ENCODE measurements at regions not wholly inside any gene's neighbourhood (a gene's known extent, or its start where the extent isn't known, plus 50 kb on each side); places are given as distances from the start of the nearest gene placed in this dataset.

GRCh38 chr7:24038993-24039392, 245.0 kb upstream of the NPY start (continued):
- TF ChIP-seq USF2 (IDR thresholded peaks at IDR 0.05; ENCODE audit: borderline replicate concordance, low read depth, low read length) (no peak), ELF1 (IDR thresholded peaks at IDR 0.05) (no peak), YY1 (IDR thresholded peaks at IDR 0.05; ENCODE audit: low read depth) (no peak), NRF1 (IDR thresholded peaks at IDR 0.05; ENCODE audit: low read depth, low read length) (no peak), MXI1 (IDR thresholded peaks at IDR 0.05; ENCODE audit: low read depth, low read length) (no peak), RCOR1 (IDR thresholded peaks at IDR 0.05; ENCODE audit: low read length) (no peak), JUND (IDR thresholded peaks at IDR 0.05) (no peak), ZBTB33 (IDR thresholded peaks at IDR 0.05; ENCODE audit: borderline replicate concordance, low read depth) (no peak), NFIC (IDR thresholded peaks at IDR 0.05; ENCODE audit: borderline replicate concordance) (no peak), EP300 (IDR thresholded peaks at IDR 0.05; ENCODE audit: borderline replicate concordance in 1 of 2, low read depth in 1 of 2, low read length in 1 of 2) (no peak), POLR2AphosphoS5 (IDR thresholded peaks at IDR 0.05; ENCODE audit: low read depth, low read length) (no peak)

- H3K4me3 ChIP-seq (ENCODE audit: low read depth in 2 of 2, low read length in 1 of 2) = no peak overlapping the region
- no peaks in the 10 kb centered on the region for H3K9me3 ChIP-seq
- ChIA-PET CTCF (interaction anchor here (1.3 to 1.5 kb wide), 3 partner anchors 9 to 14 kb away, joined by 3 to 4 read pairs (median 3); no protein-coding TSS in a partner anchor), POLR2A (no interaction called here)
- H3K4me1 ChIP-seq (ENCODE audit: control insufficient read depth in 1 of 2, insufficient read depth in 2 of 2, low read depth in 1 of 2, low read length in 1 of 2) = no peaks in the 10 kb centered on the region; a peak in 1 of 4 replicates
- no peaks in the 10 kb centered on the region for H3K79me2 ChIP-seq (ENCODE audit: insufficient read depth)
- no peaks in the 10 kb centered on the region for H4K20me1 ChIP-seq (ENCODE audit: insufficient read depth)
- no peaks in the 10 kb centered on the region for H3K36me3 ChIP-seq (replicated peaks in 1 of 2; ENCODE audit: control insufficient read depth in 1 of 2, insufficient read depth in 2 of 2, low read length in 1 of 2)
- H3K9ac ChIP-seq = no peak overlapping the region
- no peak overlapping the region for H3K27ac ChIP-seq (ENCODE audit: low read depth in 2 of 2, low read length in 1 of 2)
- no peak for TF ChIP-seq MXI1 (IDR thresholded peaks at IDR 0.05; ENCODE audit: low read depth, low read length)
- TF ChIP-seq JUND (IDR thresholded peaks at IDR 0.05) = no peak
- TF ChIP-seq PBX3 (IDR thresholded peaks at IDR 0.05) = no peak
- TF ChIP-seq FOSL2 (IDR thresholded peaks at IDR 0.05; ENCODE audit: borderline replicate concordance, low read depth) = no peak
- no peak for TF ChIP-seq FOXJ3 (CRISPR knock-in tag; IDR thresholded peaks at IDR 0.05)
- no peak for TF ChIP-seq REST (IDR thresholded peaks at IDR 0.05; ENCODE audit: low read depth, low read length)
- TF ChIP-seq RFX5 (IDR thresholded peaks at IDR 0.05; ENCODE audit: low read length) = no peak
- TF ChIP-seq RCOR1 (IDR thresholded peaks at IDR 0.05; ENCODE audit: low read length) = no peak
- no peak overlapping the region for H3K4me2 ChIP-seq
- H2AFZ ChIP-seq (ENCODE audit: low read depth) = no peak overlapping the region
- H3K9me2 ChIP-seq = no peaks in the 10 kb centered on the region
- H3K27me3 ChIP-seq (ENCODE audit: insufficient read depth) = no peaks in the 10 kb centered on the region
- 50% methylated on average over 6 of the region's 6 CpGs for WGBS (ENCODE audit: low lambda C conversion rate)
- DNase-seq = no peak
- no peaks in the 10 kb centered on the region for H3F3A ChIP-seq (replicated peaks; ENCODE audit: insufficient read depth)
Measured at GRCh38 chr7:24039991-24040624, 243.9 kb upstream of the NPY start.

Data from SK-N-SH (cell line).